ENCODE measurements at regions not wholly inside any gene's neighbourhood (a gene's known extent, or its start where the extent isn't known, plus 50 kb on each side); places are given as distances from the start of the nearest gene placed in this dataset.

- no peaks in the 10 kb centered on the region for H3K36me3 ChIP-seq (ENCODE audit: control insufficient read depth, insufficient read depth, low read length)
- H3K4me1 ChIP-seq = no peaks in the 10 kb centered on the region
- no peaks in the 10 kb centered on the region for H3K36me3 Mint-ChIP-seq (ENCODE audit: insufficient read depth, unreplicated experiment)
- no peaks in the 10 kb centered on the region for H3K9me3 ChIP-seq
- ChIA-PET CTCF (no interaction called here), POLR2A (no interaction called here)
- BruUV-seq (replicated peaks) = no TSS peak
- H3K27ac Mint-ChIP-seq (ENCODE audit: unreplicated experiment) = no peak overlapping the region
- peaks cover 12% of the 10 kb centered on the region for H3K4me1 Mint-ChIP-seq (ENCODE audit: low read depth, unreplicated experiment)
- H3K27me3 ChIP-seq (replicated peaks; ENCODE audit: control insufficient read depth, insufficient read depth, low read length) = no peaks in the 10 kb centered on the region; the same call in 1 of the 2 replicates
- TF ChIP-seq CTCF (IDR thresholded peaks at IDR 0.05; ENCODE audit: insufficient read depth in 1 of 2, low read depth in 1 of 2, low read length in 1 of 2, severe bottlenecking in 1 of 2, unreplicated experiment in 1 of 2) = no peak
- intact Hi-C loops (cut with micrococcal nuclease; ENCODE audit: unreplicated experiment) = no loop called here
- H3K4me3 Mint-ChIP-seq (ENCODE audit: unreplicated experiment) = no peak overlapping the region
- H3K27me3 Mint-ChIP-seq (ENCODE audit: insufficient read depth, unreplicated experiment) = peaks cover 3% of the 10 kb centered on the region
- no peak for DNase-seq
- H3K9me3 Mint-ChIP-seq (ENCODE audit: unreplicated experiment) = no peaks in the 10 kb centered on the region
- H3K4me3 ChIP-seq (ENCODE audit: low read depth, low read length) = no peak overlapping the region
Measured at GRCh38 chr4:117699595-117699994, 334.7 kb upstream of the NDST3 start.

GRCh38 chr4:117700111-117700892, 334.0 kb upstream of the NDST3 start:
- no peaks in the 10 kb centered on the region for H3K36me3 Mint-ChIP-seq (ENCODE audit: insufficient read depth, unreplicated experiment)
- ChIA-PET CTCF (interaction anchor here (0.7 to 0.9 kb wide), 2 partner anchors 18 to 566 kb away, joined by 3 read pairs; no protein-coding TSS in a partner anchor), POLR2A (no interaction called here)
- peaks cover 12% of the 10 kb centered on the region for H3K4me1 Mint-ChIP-seq (ENCODE audit: low read depth, unreplicated experiment)
- no peaks in the 10 kb centered on the region for H3K27me3 Mint-ChIP-seq (ENCODE audit: insufficient read depth, unreplicated experiment)
- no peaks in the 10 kb centered on the region for H3K36me3 ChIP-seq (ENCODE audit: control insufficient read depth, insufficient read depth, low read length)
- H3K4me3 ChIP-seq (ENCODE audit: low read depth, low read length) = no peak overlapping the region
- no peaks in the 10 kb centered on the region for H3K9me3 Mint-ChIP-seq (ENCODE audit: unreplicated experiment)
- H3K27ac Mint-ChIP-seq (ENCODE audit: unreplicated experiment) = no peak overlapping the region
- H3K9me3 ChIP-seq = no peaks in the 10 kb centered on the region
- BruUV-seq (replicated peaks) = no TSS peak
- H3K4me3 Mint-ChIP-seq (ENCODE audit: unreplicated experiment) = no peak overlapping the region
- no peaks in the 10 kb centered on the region for H3K4me1 ChIP-seq
- no peaks in the 10 kb centered on the region; the same call in 1 of the 2 replicates for H3K27me3 ChIP-seq (replicated peaks; ENCODE audit: control insufficient read depth, insufficient read depth, low read length)
- DNase-seq = peak in 1 of 2 experiments; percentile 6
- intact Hi-C loops (cut with micrococcal nuclease; ENCODE audit: unreplicated experiment) = loop anchor here (1.0 kb wide), 1 partner anchor 252 kb away; no protein-coding TSS in a partner anchor
- peak; percentile 28 to 49 for TF ChIP-seq CTCF (IDR thresholded peaks at IDR 0.05; ENCODE audit: insufficient read depth in 1 of 2, low read depth in 1 of 2, low read length in 1 of 2, severe bottlenecking in 1 of 2, unreplicated experiment in 1 of 2)

- POLR2A ChIA-PET = no interaction called here
- CTCF ChIA-PET = no interaction called here
- Histone ChIP-seq H3K27me3 (replicated peaks; ENCODE audit: control insufficient read depth, insufficient read depth, low read length) (no peaks in the 10 kb centered on the region; the same call in 1 of the 2 replicates), H3K4me1 (no peaks in the 10 kb centered on the region), H3K4me3 (ENCODE audit: low read depth, low read length) (no peak overlapping the region), H3K36me3 (ENCODE audit: control insufficient read depth, insufficient read depth, low read length) (no peaks in the 10 kb centered on the region), H3K9me3 (no peaks in the 10 kb centered on the region)
- no peak for TF ChIP-seq CTCF (IDR thresholded peaks at IDR 0.05; ENCODE audit: insufficient read depth in 1 of 2, low read depth in 1 of 2, low read length in 1 of 2, severe bottlenecking in 1 of 2, unreplicated experiment in 1 of 2)
- Mint-ChIP-seq H3K27me3 (ENCODE audit: insufficient read depth, unreplicated experiment) (no peaks in the 10 kb centered on the region), H3K9me3 (ENCODE audit: unreplicated experiment) (no peaks in the 10 kb centered on the region), H3K27ac (ENCODE audit: unreplicated experiment) (no peak overlapping the region), H3K4me3 (ENCODE audit: unreplicated experiment) (no peak overlapping the region), H3K36me3 (ENCODE audit: insufficient read depth, unreplicated experiment) (no peaks in the 10 kb centered on the region), H3K4me1 (ENCODE audit: low read depth, unreplicated experiment) (peaks cover 12% of the 10 kb centered on the region)
- DNase-seq = no peak
- intact Hi-C loops (cut with micrococcal nuclease; ENCODE audit: unreplicated experiment) = no loop called here
- no TSS peak for BruUV-seq (replicated peaks)
Measured at GRCh38 chr4:117702353-117702752, 331.9 kb upstream of the NDST3 start.
